Activated B cell treated with CpG ODN at 0.5 μM for 24 hours (primary cell): ENCODE measurements at regions not wholly inside any gene's neighbourhood (a gene's known extent, or its start where the extent isn't known, plus 50 kb on each side); places are given as distances from the start of the nearest gene placed in this dataset.
"Not testable (repeated sequence)": the region's sequence is repeated elsewhere in the genome, so short reads cannot be mapped to it uniquely, and the experiment has no call there.

Source experiments
- ATAC-seq: fragments of 200-7000 bp; cut with Tn5 transposase; one replicate; pipeline ENCODE4 v1.10.0; 2021; ENCODE audit warnings: low read depth, mild to moderate bottlenecking, moderate library complexity
- CTCF ChIA-PET: fragments of 350-600 bp; sonication (Branson Sonifier 250); formaldehyde crosslinking; loops from one replicate; lab custom pipeline; 2021; ENCODE audit warnings: antibody characterized with exemption; lab: Charles Lee
- POLR2A ChIA-PET: fragments of 350-600 bp; sonication (Branson Sonifier 250); formaldehyde crosslinking; loops from one replicate; lab custom pipeline; 2021; ENCODE audit warnings: antibody characterized with exemption; lab: Charles Lee
- DNase-seq: peaks from one replicate; pipeline ENCODE4 v3.0.0; 2022
- H3K27ac Mint-ChIP-seq: one replicate; pipeline ENCODE4 v1.8.0; 2020; ENCODE audit warnings: mixed read lengths
- H3K27me3 Mint-ChIP-seq: one replicate; pipeline ENCODE4 v1.8.0; 2021; ENCODE audit warnings: mixed read lengths
- H3K36me3 Mint-ChIP-seq: one replicate; pipeline ENCODE4 v1.8.0; 2021; ENCODE audit warnings: low read depth, mixed read lengths
- H3K4me1 Mint-ChIP-seq: one replicate; pipeline ENCODE4 v1.8.0; 2021; ENCODE audit warnings: mixed read lengths
- H3K4me3 Mint-ChIP-seq: one replicate; pipeline ENCODE4 v1.8.0; 2020; ENCODE audit warnings: mild to moderate bottlenecking, mixed read lengths
- H3K9me3 Mint-ChIP-seq: one replicate; pipeline ENCODE4 v1.8.0; 2020; ENCODE audit warnings: mixed read lengths
- CTCF ChIP-seq: fragments of 200-600 bp; IDR thresholded peaks from one replicate; pipeline ENCODE4 v1.8.0; 2022; ENCODE audit warnings: antibody characterized with exemption, mild to moderate bottlenecking
- intact Hi-C: fragments of 100-400 bp; cut with micrococcal nuclease; formaldehyde crosslinking; loops from one replicate; pipeline ENCODE4 v1.15.1; 2024

DNA sequence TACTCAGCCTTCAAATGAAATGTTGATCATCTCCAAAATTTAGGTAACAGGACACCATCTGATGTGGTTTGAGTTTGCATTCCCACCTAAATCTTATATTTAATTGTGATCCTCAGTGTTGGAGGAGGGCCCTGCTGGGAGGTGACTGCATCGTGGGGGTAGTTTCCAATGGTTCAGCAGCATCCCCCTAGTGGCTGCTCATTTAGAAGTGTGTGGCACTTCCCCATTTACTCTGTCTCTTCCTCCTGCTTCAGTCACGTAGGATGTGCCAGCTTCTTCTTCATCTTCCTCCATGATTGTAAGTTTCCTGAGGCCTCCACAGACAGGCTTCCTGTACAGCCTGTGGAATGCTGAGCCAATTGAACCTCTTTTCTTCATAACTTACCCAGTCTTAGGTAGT lies 731.2 kb downstream of the USP25 start:
- Mint-ChIP-seq H3K36me3 (no peaks in the 10 kb centered on the region), H3K4me3 (no peak overlapping the region), H3K4me1 (no peaks in the 10 kb centered on the region), H3K27ac (no peak overlapping the region), H3K27me3 (no peaks in the 10 kb centered on the region), H3K9me3 (peaks cover 15% of the 10 kb centered on the region)
- TF ChIP-seq CTCF, result no peak
- intact Hi-C loops, result no loop called here
- ATAC-seq, result no peak
- CTCF ChIA-PET, result no interaction called here
- no peak for DNase-seq
- POLR2A ChIA-PET, result no interaction called here

- intact Hi-C loops, H3K27me3 Mint-ChIP-seq, POLR2A ChIA-PET, H3K36me3 Mint-ChIP-seq, DNase-seq, H3K27ac Mint-ChIP-seq, ATAC-seq, CTCF ChIA-PET, H3K4me1 Mint-ChIP-seq, H3K4me3 Mint-ChIP-seq: not testable (repeated sequence)
- peaks cover 14% of the 10 kb centered on the region for H3K9me3 Mint-ChIP-seq
Measured at GRCh38 chr21:16464211-16464889, 734.6 kb downstream of the USP25 start.

- Mint-ChIP-seq H3K4me3 (no peak overlapping the region), H3K36me3 (no peaks in the 10 kb centered on the region), H3K4me1 (no peaks in the 10 kb centered on the region), H3K9me3 (peaks cover 8% of the 10 kb centered on the region), H3K27me3 (no peaks in the 10 kb centered on the region), H3K27ac (no peak overlapping the region)
- ATAC-seq, result no peak
- intact Hi-C loops, result no loop called here
- ChIA-PET POLR2A (no interaction called here), CTCF (no interaction called here)
- no peak for TF ChIP-seq CTCF
- no peak for DNase-seq
Measured at GRCh38 chr21:16468184-16468583, 738.4 kb downstream of the USP25 start.

DNA sequence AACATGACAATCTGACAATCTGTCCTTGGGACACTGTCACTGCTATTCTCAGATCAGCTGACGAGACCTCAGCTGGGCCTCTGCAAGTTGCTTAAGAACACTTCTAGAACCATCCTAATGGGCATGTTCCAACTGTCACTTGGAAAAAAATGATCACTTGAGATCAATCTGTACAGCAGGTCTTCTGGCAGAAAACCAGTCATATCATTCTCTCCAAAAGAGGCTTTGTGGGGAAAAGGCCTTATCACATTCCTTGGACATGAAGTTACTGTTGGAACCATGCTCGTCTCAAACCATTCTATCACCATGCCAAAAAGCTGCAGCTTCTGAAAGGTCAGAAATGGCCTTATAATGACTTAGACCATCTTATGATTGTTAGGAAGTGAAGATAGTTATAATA lies 744.2 kb downstream of the USP25 start:
- Mint-ChIP-seq H3K27ac (no peak overlapping the region), H3K4me1 (no peaks in the 10 kb centered on the region), H3K36me3 (no peaks in the 10 kb centered on the region), H3K27me3 (no peaks in the 10 kb centered on the region), H3K9me3 (peaks cover 5% of the 10 kb centered on the region), H3K4me3 (no peak overlapping the region)
- no peak for DNase-seq
- intact Hi-C loops, result no loop called here
- ChIA-PET CTCF (no interaction called here), POLR2A (no interaction called here)
- no peak for ATAC-seq
- no peak for TF ChIP-seq CTCF

GRCh38 chr21:16476056-16476825 lies 746.5 kb downstream of the USP25 start:
- no peaks in the 10 kb centered on the region for H3K4me1 Mint-ChIP-seq

More at GRCh38 chr21:16476056-16476825, 746.5 kb downstream of the USP25 start:
- TF ChIP-seq CTCF, result no peak
- Mint-ChIP-seq H3K36me3 (no peaks in the 10 kb centered on the region), H3K27ac (no peak overlapping the region), H3K27me3 (no peaks in the 10 kb centered on the region), H3K9me3 (peaks cover 5% of the 10 kb centered on the region), H3K4me3 (no peak overlapping the region)
- intact Hi-C loops, result no loop called here
- no peak for ATAC-seq
- ChIA-PET CTCF (no interaction called here), POLR2A (no interaction called here)
- DNase-seq, result no peak
